IMR-90 (cell line): ENCODE measurements at regions not wholly inside any gene's neighbourhood (a gene's known extent, or its start where the extent isn't known, plus 50 kb on each side); places are given as distances from the start of the nearest gene placed in this dataset.
A peak's percentile ranks its signal among the peaks of the same experiment; 100 is the strongest.

Experiments
- ATAC-seq: fragments of 200-7000 bp; cut with Tn5 transposase; 2 replicates; pipeline ENCODE4 v1.9.1; 2020; ENCODE audit warnings: low read depth, mild to moderate bottlenecking, moderate library complexity
- BruUV-seq: library from RNA; stranded (reverse); fragments of 400-500 nt; replicated peaks from 2 replicates; lab custom pipeline; 2021; lab: Mats Ljungman, UMichigan
- CTCF ChIA-PET: fragments of 300-600 bp; formaldehyde crosslinking; extraction: SDS; loops from one replicate; lab custom pipeline; 2021; ENCODE audit warnings: antibody characterized with exemption; lab: Yijun Ruan, JAX
- POLR2A ChIA-PET: fragments of 300-600 bp; sonication (Branson Sonifier 250); formaldehyde crosslinking; loops from one replicate; lab custom pipeline; 2022; ENCODE audit warnings: antibody characterized with exemption; ENCODE audit not compliant: unreplicated experiment; lab: Charles Lee
- DNase-seq: peaks from one replicate; pipeline ENCODE4 v3.0.0; 2013
- H2AFZ ChIP-seq: replicated peaks from 2 replicates; pipeline ENCODE3; 2013; ENCODE audit warnings: low read length, mild to moderate bottlenecking; ENCODE audit not compliant: poor library complexity
- H2AK5ac ChIP-seq: 2 replicates; pipeline ENCODE4 v1.6.1; 2013; ENCODE audit warnings: low read depth, low read length, inconsistent platforms
- H2AK9ac ChIP-seq: replicated peaks from 2 replicates; pipeline ENCODE3; 2013; ENCODE audit warnings: mild to moderate bottlenecking, low read depth, low read length, moderate library complexity; ENCODE audit not compliant: poor library complexity
- H2BK120ac ChIP-seq: 2 replicates; pipeline ENCODE4 v1.6.1; 2013; ENCODE audit warnings: low read depth, low read length, inconsistent platforms
- H2BK15ac ChIP-seq: 3 replicates; pipeline ENCODE4 v1.6.1; 2013; ENCODE audit warnings: low read depth, low read length, inconsistent platforms
- H2BK20ac ChIP-seq: 2 replicates; pipeline ENCODE4 v1.6.1; 2013; ENCODE audit warnings: low read depth, mild to moderate bottlenecking, inconsistent platforms, low read length, moderate library complexity
- H2BK5ac ChIP-seq: 2 replicates; pipeline ENCODE4 v1.6.1; 2013; ENCODE audit warnings: mild to moderate bottlenecking, low read depth, low read length, inconsistent platforms; ENCODE audit not compliant: poor library complexity, severe bottlenecking
- H3K14ac ChIP-seq: replicated peaks from 2 replicates; pipeline ENCODE4 v1.6.1; 2013; ENCODE audit warnings: low read depth, low read length, inconsistent platforms
- H3K18ac ChIP-seq: 2 replicates; pipeline ENCODE4 v1.6.1; 2013; ENCODE audit warnings: low read depth, low read length, control low read depth
- H3K23ac ChIP-seq: 2 replicates; pipeline ENCODE4 v1.6.1; 2013; ENCODE audit warnings: low read depth, low read length, inconsistent platforms
- H3K27ac ChIP-seq: 2 replicates; pipeline ENCODE4 v1.5.1; 2013; ENCODE audit warnings: mild to moderate bottlenecking, control low read depth, low read length; ENCODE audit not compliant: insufficient read depth
- H3K27me3 ChIP-seq: 2 replicates; pipeline ENCODE4 v1.6.1; 2013; ENCODE audit warnings: low read length; ENCODE audit not compliant: control insufficient read depth, insufficient read depth
- H3K36me3 ChIP-seq: 2 replicates; pipeline ENCODE4 v1.6.1; 2013; ENCODE audit warnings: low read length, mixed read lengths; ENCODE audit not compliant: control insufficient read depth, insufficient read depth
- H3K4ac ChIP-seq: 2 replicates; pipeline ENCODE4 v1.6.1; 2013; ENCODE audit warnings: low read depth, low read length, inconsistent platforms
- H3K4me1 ChIP-seq: 2 replicates; pipeline ENCODE4 v1.6.1; 2013; ENCODE audit warnings: low read length, mixed read lengths; ENCODE audit not compliant: control insufficient read depth, insufficient read depth
- H3K4me2 ChIP-seq: 2 replicates; pipeline ENCODE4 v1.6.1; 2013; ENCODE audit warnings: low read depth, mild to moderate bottlenecking, control low read depth, low read length, moderate library complexity
- H3K4me3 ChIP-seq: 2 replicates; pipeline ENCODE4 v1.5.1; 2013; ENCODE audit warnings: low read depth, mild to moderate bottlenecking, control low read depth, low read length, moderate library complexity; ENCODE audit not compliant: insufficient read depth
- H3K56ac ChIP-seq: 2 replicates; pipeline ENCODE4 v1.6.1; 2013; ENCODE audit warnings: low read length, inconsistent platforms; ENCODE audit not compliant: insufficient read depth; ENCODE audit errors: extremely low read depth
- H3K79me1 ChIP-seq, 2 experiments: 2 replicates each; pipeline ENCODE4 v1.6.1; 2013; ENCODE audit warnings: low read length in 2 of 2, inconsistent platforms in 1 of 2, low read depth in 1 of 2
- H3K9ac ChIP-seq: 2 replicates; pipeline ENCODE4 v1.6.1; 2013; ENCODE audit warnings: low read depth, low read length, control low read depth
- H3K9me1 ChIP-seq: 2 replicates; pipeline ENCODE4 v1.6.1; 2013; ENCODE audit warnings: low read length, inconsistent platforms; ENCODE audit not compliant: insufficient read depth
- H3K9me3 ChIP-seq: 2 replicates; pipeline ENCODE4 v1.6.1; 2013; ENCODE audit warnings: low read length; ENCODE audit not compliant: control insufficient read depth, insufficient read depth
- H4K20me1 ChIP-seq: 2 replicates; pipeline ENCODE4 v1.6.1; 2013; ENCODE audit warnings: low read length, inconsistent platforms; ENCODE audit not compliant: insufficient read depth
- H4K5ac ChIP-seq: 2 replicates; pipeline ENCODE4 v1.6.1; 2013; ENCODE audit warnings: mild to moderate bottlenecking, low read depth, low read length, control low read depth
- H4K8ac ChIP-seq, 2 experiments: 2 replicates each; pipeline ENCODE4 v1.6.1; 2013; ENCODE audit warnings: low read depth in 2 of 2, low read length in 2 of 2, control low read depth in 1 of 2, inconsistent platforms in 1 of 2
- H4K91ac ChIP-seq: 2 replicates; pipeline ENCODE4 v1.6.1; 2013; ENCODE audit warnings: low read depth, low read length, inconsistent platforms; ENCODE audit not compliant: insufficient read depth
- CEBPB ChIP-seq: IDR thresholded peaks from 2 replicates; pipeline ENCODE4 v1.6.1; 2012; ENCODE audit warnings: low read depth, low read length, improper control_type of control experiment
- WGBS, 2 experiments: methylation state at CpG; one replicate each; pipeline versions ENCODE4 v1.1.5 to v1.1.7; 2013; ENCODE audit warnings: missing lambda C conversion rate in 2 of 2; ENCODE audit not compliant: insufficient read length in 1 of 2; ENCODE audit errors: extremely low coverage in 2 of 2; 5-methylcytosine and 5-hydroxymethylcytosine counted together
- dilution Hi-C: fragments of 300-500 bp; cut with HindIII; formaldehyde crosslinking; loops from one replicate; pipeline ENCODE4 v1.14.3; 2018; ENCODE audit warnings: low sequenced_read_pairs; ENCODE audit not compliant: unreplicated experiment
- in situ Hi-C: fragments of 300-500 bp; cut with MboI; formaldehyde crosslinking; loops from 3 replicates; pipeline ENCODE4 v1.14.3; 2019; ENCODE audit warnings: low sequenced_read_pairs, inconsistent platforms, mixed read lengths
- intact Hi-C: fragments of 100-400 bp; cut with micrococcal nuclease; formaldehyde crosslinking; loops from 2 replicates; pipeline ENCODE4 v1.10.0; 2022
- TF ChIP-seq, protein P1 (sequence below): fragments of 150-350 bp; IDR thresholded peaks from 2 replicates; pipeline ENCODE4 v1.6.1; 2016; ENCODE audit warnings: low read depth, mild to moderate bottlenecking, low read length, moderate library complexity, borderline replicate concordance

DNA sequence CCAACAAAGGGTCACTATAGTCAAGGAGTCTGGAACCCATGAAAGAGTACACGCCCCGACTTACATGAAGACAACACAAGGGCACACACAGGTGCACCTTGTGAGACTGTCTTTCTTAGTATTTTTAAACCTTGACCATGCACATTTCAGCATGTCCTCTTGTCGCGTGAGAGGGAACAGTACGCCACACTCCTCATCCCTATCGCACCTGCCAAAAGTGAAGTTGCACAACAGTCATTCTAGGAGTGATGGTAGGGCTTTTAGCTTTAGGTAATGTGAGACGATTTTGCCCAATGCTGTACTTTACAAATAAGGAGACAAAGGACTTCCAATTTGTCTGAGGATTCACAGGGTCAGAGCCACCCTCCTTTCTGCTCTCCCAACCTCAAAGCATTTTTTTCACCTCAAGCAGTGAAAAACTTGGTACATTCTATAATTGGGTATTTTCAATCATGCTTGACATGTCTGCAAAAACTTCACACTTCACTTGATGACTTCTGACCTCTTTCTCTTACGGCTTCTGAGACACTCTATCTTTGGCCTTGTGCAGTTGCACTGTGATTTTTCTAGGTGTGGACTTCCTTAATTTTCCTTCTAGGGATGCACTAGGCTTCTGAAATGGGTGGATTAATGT lies 173.9 kb upstream of the GRB10 start:
- H3K9me1 ChIP-seq = no peaks in the 10 kb centered on the region
- no peaks in the 10 kb centered on the region for H3K4me1 ChIP-seq
- H3K27ac ChIP-seq = no peak overlapping the region
- intact Hi-C loops (no loop called here), in situ Hi-C loops (no loop called here), dilution Hi-C loops (no loop called here)
- no peak overlapping the region for H2BK120ac ChIP-seq
- no peak overlapping the region for H2BK20ac ChIP-seq
- POLR2A ChIA-PET = no interaction called here
- H3K14ac ChIP-seq = no peak overlapping the region
- no peak overlapping the region for H2BK5ac ChIP-seq
- no peaks in the 10 kb centered on the region for H3K36me3 ChIP-seq
- H2AK5ac ChIP-seq = no peak overlapping the region
- H4K91ac ChIP-seq = no peak overlapping the region
- TF ChIP-seq, protein P1, sequence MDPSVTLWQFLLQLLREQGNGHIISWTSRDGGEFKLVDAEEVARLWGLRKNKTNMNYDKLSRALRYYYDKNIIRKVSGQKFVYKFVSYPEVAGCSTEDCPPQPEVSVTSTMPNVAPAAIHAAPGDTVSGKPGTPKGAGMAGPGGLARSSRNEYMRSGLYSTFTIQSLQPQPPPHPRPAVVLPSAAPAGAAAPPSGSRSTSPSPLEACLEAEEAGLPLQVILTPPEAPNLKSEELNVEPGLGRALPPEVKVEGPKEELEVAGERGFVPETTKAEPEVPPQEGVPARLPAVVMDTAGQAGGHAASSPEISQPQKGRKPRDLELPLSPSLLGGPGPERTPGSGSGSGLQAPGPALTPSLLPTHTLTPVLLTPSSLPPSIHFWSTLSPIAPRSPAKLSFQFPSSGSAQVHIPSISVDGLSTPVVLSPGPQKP = no peak
- 0 out of 2 replicates have a peak, but pooled peaks have one; percentile 13 for TF ChIP-seq CEBPB
- no peak overlapping the region for H2AFZ ChIP-seq
- H2AK9ac ChIP-seq = no peak overlapping the region
- no CpG with 5 or more reads among the region's 8 CpGs for WGBS, 2 experiments
- no peak overlapping the region for H3K9ac ChIP-seq
- DNase-seq = no peak
- no peak overlapping the region for H3K18ac ChIP-seq
- H3K79me1 ChIP-seq = no peaks in the 10 kb centered on the region
- no peak overlapping the region for H3K4me3 ChIP-seq
- no peak for ATAC-seq
- H3K9me3 ChIP-seq = no peaks in the 10 kb centered on the region
- H4K8ac ChIP-seq = no peak overlapping the region
- H3K27me3 ChIP-seq = peaks cover 4% of the 10 kb centered on the region
- H3K56ac ChIP-seq = no peak overlapping the region
- H4K5ac ChIP-seq = no peak overlapping the region
- no TSS peak for BruUV-seq
- H3K23ac ChIP-seq = no peak overlapping the region
- no peaks in the 10 kb centered on the region for H4K20me1 ChIP-seq
- CTCF ChIA-PET = no interaction called here
- H3K4me2 ChIP-seq = no peak overlapping the region
- no peak overlapping the region for H3K4ac ChIP-seq
- H2BK15ac ChIP-seq = no peak overlapping the region
